Fibroblast of skin of scalp (primary cell): ENCODE measurements at regions not wholly inside any gene's neighbourhood (a gene's known extent, or its start where the extent isn't known, plus 50 kb on each side); places are given as distances from the start of the nearest gene placed in this dataset.
"Not testable (repeated sequence)": the region's sequence is repeated elsewhere in the genome, so short reads cannot be mapped to it uniquely, and the experiment has no call there.

Experiments used
- DNase-seq: peaks from one replicate; pipeline ENCODE4 v3.0.0-alpha.2; 2013

DNA sequence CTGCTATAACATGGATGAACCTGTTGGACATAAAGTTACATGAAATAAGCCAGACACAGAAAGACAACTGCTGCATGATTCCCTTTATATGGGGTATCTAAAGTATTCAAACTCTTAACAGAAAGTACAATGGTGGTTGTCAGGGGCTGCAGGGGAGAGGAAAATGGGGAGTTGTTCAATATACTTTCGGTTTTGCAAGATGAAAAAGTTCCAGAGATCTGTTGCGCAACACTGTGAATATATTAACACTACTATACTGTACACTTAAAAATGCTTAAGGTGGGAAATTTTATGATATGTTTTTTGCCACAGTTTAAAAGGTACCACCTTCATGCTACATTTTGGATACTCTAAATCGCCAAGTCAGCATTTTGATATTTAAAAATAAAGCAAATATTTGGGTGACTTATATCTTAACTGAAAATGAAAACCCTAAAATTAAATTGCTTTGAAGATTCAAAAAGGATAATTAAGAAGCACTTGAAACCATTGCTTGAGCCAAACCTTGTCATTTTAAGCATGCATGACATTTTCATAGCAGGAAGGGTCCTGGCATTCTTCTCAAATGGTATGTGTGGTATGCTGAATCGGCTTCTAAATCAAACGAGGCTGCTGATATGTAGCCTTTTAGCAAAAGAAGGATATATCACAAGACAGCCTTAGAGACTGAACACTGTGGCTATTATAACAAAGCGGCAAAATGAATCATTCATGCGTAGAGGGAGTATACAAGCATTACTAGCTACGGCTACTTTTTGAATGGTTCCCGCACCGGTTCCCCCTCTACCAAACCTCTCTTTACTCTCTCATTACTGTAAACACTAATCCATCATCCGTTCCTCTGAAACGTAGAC is 607.1 kb upstream of the DIPK2B start:
- peak; percentile 74 for DNase-seq

- DNase-seq = peak; percentile 92
Observed at GRCh38 chrX:45806410-45807121, 605.9 kb upstream of the DIPK2B start.

DNA sequence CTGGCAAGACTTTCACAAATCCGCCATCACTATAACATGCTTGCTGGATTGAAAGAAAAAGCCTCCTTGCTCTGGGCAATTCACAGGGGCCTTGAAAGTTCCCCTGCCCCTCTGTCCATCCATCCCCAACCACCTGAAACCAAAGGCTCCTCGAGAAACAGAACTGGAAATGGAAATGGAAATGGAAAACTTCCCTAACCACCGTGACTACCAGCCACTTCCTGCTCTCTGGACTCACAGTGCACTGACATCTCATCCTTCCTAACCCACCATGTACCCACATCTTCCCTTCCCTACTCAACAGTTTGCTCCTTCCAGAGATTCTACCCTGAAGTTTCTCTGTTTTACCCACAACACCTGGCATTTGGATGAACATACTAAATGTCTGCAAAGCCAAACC is 603.6 kb upstream of the DIPK2B start:
- DNase-seq = no peak

DNA sequence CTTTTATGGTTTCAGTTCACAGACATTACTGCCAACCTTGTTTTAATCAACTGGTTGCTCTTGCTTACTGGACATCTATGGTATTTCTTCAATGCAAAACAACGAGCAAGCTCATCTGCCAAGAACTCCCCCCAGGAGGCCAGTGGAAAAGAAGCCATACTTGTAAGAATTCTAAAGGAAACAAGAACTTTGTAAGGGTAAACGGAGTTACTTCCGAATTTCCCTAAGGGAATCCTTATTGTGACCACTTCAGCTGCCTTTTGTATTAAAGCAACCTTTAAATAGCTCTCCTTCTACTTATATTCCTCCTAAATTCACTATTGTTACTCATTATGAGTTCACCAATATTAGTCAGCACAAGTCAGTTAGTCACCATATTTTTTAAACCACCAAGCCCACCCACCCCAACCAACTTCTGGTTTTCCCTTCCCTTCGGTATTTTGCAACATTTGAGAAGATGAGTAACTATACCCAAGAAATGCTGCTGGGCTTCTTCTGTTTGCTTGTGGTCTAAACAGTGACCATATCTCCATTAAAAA is 602.8 kb upstream of the DIPK2B start:
- peak; percentile 96 for DNase-seq

DNA sequence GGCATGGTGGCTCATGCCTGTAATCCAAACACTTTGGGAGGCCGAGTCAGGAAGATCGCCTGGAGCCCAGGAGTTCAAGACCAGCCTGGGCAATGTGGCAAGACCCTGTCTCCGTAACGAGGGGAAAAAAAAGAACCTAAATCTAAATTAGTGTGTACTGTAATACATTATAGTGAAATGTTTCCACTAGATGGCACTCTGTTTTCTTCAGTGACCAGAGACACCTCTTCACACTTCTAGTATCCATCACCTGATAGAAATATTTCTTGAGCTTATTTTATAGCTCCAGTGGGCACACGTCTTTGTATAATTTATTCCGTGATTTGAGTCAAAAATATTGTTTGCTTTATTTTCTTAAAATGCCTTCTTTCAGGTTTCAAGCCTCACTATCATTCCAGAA is 600.9 kb upstream of the DIPK2B start:
- DNase-seq = peak; percentile 43

DNA sequence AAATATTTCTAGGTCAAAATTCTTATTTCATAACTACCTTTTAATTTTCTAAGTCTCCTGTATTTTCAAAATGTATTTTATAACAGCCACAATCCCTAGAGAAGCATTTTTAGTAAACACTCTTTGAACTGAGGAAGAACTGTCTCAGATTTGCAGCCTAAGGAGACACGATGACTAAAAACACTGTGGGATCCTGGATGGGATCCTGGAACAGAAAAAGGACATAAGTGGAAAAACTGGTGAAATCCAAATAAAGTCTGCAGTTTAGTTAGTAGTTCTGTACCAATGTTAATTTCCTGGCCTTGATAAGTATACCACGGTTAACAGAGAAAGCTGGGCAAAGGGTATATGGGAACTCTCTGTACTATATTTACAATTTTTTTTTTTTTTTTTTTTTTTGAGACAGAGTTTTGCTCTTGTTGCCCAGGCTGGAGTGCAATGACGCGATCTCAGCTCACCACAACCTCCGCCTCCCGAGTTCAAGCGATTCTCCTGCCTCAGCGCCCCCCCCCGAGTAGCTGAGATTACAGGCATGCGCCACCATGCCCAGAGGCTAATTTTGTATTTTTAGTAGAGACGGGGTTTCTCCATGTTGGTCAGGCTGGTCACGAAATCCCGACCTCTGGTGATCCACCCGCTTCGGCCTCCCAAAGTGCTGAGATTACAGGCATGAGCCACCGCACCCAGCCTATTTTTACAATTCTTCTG is 600.2 kb upstream of the DIPK2B start:
- not testable (repeated sequence) for DNase-seq

DNA sequence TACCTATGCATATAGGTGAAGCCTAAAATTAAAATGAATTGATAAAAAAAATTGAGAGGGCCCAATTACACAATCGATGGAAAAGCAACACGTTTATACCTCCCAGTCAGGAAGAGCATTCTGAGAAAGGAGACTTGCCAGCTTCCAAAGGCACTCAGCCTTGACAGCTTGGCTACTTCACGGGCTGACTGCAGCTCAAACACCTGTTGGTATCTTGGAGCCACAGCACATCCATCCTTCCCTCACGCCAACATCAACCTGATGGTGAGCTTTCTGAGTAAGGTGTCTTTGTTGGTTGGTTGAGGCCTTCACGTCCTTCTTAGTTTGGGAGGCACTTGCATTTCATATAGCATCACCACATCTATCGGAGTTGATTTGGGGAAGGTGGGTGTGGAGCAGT is 598.9 kb upstream of the DIPK2B start:
- DNase-seq = no peak

- DNase-seq = no peak
Observed at GRCh38 chrX:45795546-45795945, 594.9 kb upstream of the DIPK2B start.

DNA sequence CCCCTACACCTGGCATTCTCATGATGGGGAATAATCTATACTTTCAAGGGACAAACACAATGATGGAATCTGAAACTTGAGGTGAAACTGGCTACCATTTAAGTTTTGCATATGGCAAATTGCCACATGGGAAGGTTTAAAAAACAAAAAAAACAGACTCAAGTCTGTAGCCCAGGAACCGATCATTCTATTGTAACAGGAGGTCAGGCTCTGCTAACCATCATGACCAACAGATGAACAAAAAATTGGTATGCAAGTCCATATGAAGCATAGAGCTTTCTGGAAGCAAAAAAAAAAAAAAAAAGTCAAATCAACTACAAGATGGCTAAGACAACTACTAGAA is 594.3 kb upstream of the DIPK2B start:
- no peak for DNase-seq

GRCh38 chrX:45794323-45794994 is 593.8 kb upstream of the DIPK2B start:
- DNase-seq = no peak

- no peak for DNase-seq
Observed at GRCh38 chrX:45788941-45789348, 588.3 kb upstream of the DIPK2B start.

GRCh38 chrX:45788315-45788714 is 587.6 kb upstream of the DIPK2B start:
- DNase-seq = no peak

- DNase-seq = no peak
Observed at GRCh38 chrX:45784590-45784989, 583.9 kb upstream of the DIPK2B start.

- no peak for DNase-seq
Observed at GRCh38 chrX:45783002-45783401, 582.3 kb upstream of the DIPK2B start.

DNA sequence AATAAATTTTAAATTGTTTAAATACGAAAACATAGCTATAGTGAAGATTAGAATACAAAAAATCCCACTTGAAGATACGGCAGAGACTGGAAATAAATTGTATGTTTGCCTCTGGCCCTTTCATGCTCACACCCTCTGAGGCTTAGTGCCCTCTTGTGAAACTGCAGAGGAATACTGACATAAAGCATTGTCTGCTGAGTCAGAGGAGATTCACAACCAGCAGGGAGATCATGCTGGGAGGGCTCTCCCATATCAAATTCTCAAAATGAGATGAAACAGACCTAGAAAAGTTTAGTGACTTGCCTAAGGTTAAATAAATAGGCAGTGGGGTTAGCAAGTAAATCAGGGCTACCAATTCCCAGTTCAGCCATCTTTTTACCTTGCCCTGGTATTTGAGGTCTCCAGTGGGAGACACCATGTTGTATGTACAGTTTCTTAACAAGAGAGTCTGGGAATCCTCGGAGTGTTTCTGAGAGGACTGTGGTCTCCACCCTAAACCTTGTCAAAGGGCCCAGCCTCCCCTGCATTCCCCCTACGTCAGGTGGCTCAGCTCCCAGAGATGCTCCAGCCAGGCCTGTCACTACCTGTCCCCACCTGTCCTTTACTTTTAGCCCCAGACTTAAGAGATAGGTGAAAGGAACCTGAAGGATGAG is 581.4 kb upstream of the DIPK2B start:
- DNase-seq = peak; percentile 79

DNA sequence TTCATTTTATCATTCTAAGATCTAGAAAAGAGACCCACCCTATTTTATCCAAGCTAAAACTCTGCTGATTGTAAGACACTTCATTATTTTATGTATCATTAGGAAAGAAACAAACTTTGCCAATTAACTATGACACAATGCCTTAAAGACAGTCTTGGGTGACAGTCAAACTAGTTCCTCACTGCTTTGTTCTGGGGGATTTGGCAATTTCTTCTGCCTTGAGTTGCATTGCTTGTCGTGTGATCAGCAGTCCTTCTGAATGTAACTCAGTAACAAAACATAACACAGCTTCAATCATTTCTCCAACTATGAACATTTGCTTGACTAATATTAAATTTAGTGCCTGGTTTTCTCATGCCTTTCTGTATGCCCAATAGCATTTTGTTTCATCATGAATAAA is 577.9 kb upstream of the DIPK2B start:
- no peak for DNase-seq

GRCh38 chrX:45777366-45777765 is 576.7 kb upstream of the DIPK2B start:
- DNase-seq = no peak

GRCh38 chrX:45775468-45775867 is 574.8 kb upstream of the DIPK2B start:
- DNase-seq = peak; percentile 90

DNA sequence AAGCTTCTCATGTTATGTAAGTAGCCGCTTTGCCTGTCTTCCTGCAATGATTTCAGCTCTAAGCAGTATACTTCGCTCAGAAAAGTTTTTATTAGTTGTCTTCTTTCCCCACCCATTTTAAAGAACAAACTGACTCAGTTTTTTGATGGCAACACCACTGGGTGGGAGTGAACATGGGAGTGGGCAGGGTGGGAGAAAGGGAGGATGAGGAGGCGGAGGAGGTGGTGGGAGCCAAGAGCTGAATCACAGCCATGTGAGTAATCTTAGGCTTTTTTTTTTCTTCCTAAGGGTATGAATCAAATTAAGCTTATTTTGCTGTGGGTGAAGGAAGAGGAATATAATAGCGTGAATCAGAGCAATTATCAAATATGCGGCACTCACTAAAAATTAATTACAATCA is 574.3 kb upstream of the DIPK2B start:
- DNase-seq = peak; percentile 78

DNA sequence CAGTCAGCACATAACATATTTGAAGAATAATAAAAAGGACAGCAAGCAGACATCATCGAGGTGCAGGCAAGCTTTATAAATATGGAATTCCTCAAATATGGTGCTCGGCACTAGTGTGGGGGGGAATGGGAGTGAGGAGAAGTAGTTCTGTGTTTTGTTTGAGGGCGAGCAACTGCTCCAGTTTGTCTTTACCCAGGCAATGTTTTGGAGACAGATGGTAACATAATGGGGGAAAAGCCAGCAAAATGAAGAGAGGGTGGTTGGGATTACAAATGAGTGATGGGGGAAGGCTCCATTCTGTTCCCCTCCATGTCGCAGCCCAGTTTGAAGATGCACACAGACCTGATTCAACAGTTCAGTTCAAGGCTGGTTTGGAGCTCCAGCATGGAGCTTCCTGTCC is 572.9 kb upstream of the DIPK2B start:
- no peak for DNase-seq

DNA sequence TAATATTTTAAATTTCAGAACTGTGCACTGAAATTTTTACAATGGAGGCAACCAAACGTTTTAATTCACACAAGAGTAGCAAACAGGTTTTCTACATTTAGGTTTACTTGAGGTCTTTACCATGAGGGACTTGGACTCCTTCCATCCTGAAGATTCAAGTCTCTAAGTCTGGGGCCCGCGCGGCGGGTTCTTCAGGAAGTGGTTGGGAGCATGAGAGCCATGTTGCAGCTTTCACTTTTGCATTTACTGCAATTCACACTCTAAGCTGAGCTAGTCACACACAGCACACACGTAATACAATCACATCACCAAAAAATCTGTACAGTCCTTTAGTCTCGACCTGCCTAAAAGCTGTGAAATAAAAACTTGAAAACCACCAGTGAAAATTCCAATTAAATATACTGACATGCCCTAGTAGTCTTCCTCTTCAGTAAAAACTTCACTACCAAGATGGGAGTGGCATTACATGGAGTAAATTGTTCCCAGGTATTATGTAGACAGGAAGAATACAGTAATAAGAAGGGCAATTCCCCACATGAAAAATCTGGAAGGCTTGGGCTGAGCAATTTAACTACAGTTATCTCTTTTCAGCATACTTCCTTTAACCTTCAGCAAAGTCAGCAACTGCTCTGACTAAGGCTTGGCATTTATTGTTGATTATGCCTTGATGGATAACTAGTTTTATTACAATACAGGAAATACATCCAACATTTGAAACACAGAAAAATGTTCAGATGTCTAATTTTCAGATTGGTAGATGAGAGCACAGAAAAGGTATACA is 571.1 kb upstream of the DIPK2B start:
- DNase-seq = peak; percentile 80
